H9 (cell line): ENCODE measurements at regions not wholly inside any gene's neighbourhood (a gene's known extent, or its start where the extent isn't known, plus 50 kb on each side); places are given as distances from the start of the nearest gene placed in this dataset.

ENCODE experiments used
- DNase-seq: peaks from one replicate; pipeline ENCODE4 v3.0.0-alpha.2; 2017
- H2AFZ ChIP-seq: one replicate; pipeline ENCODE4 v1.6.1; 2013; ENCODE audit warnings: mild to moderate bottlenecking, low read length, control low read depth, moderate library complexity
- H2AK5ac ChIP-seq: 2 replicates; pipeline ENCODE4 v1.6.1; 2013; ENCODE audit warnings: low read length, control low read depth, mixed read lengths; ENCODE audit not compliant: insufficient read length
- H2BK120ac ChIP-seq: one replicate; pipeline ENCODE4 v1.6.1; 2013; ENCODE audit warnings: low read depth, mild to moderate bottlenecking, low read length, control low read depth, inconsistent platforms; ENCODE audit not compliant: poor library complexity, severe bottlenecking
- H2BK12ac ChIP-seq: 2 replicates; pipeline ENCODE4 v1.6.1; 2013; ENCODE audit warnings: low read length, control low read depth, mixed read lengths, low read depth; ENCODE audit not compliant: insufficient read length
- H2BK15ac ChIP-seq: 2 replicates; pipeline ENCODE4 v1.6.1; 2013; ENCODE audit warnings: low read depth, low read length, control low read depth
- H2BK20ac ChIP-seq: one replicate; pipeline ENCODE4 v1.6.1; 2013; ENCODE audit warnings: low read depth, mild to moderate bottlenecking, low read length, control low read depth, inconsistent platforms; ENCODE audit not compliant: poor library complexity, severe bottlenecking
- H2BK5ac ChIP-seq: 2 replicates; pipeline ENCODE4 v1.6.1; 2013; ENCODE audit warnings: low read length, control low read depth, mixed read lengths; ENCODE audit not compliant: insufficient read length
- H3K14ac ChIP-seq: 2 replicates; pipeline ENCODE4 v1.6.1; 2013; ENCODE audit warnings: low read length, control low read depth; ENCODE audit not compliant: insufficient read depth
- H3K18ac ChIP-seq: 2 replicates; pipeline ENCODE4 v1.6.1; 2013; ENCODE audit warnings: low read depth, mild to moderate bottlenecking, mixed read lengths, low read length, control low read depth; ENCODE audit not compliant: insufficient read length
- H3K23ac ChIP-seq: 2 replicates; pipeline ENCODE4 v1.6.1; 2013; ENCODE audit warnings: low read length, control low read depth, mixed read lengths, low read depth; ENCODE audit not compliant: insufficient read length
- H3K23me2 ChIP-seq: 2 replicates; pipeline ENCODE4 v1.6.1; 2013; ENCODE audit warnings: low read depth, mild to moderate bottlenecking, mixed read lengths, low read length, control low read depth; ENCODE audit not compliant: insufficient read length, poor library complexity, severe bottlenecking
- H3K27ac ChIP-seq: 2 replicates; pipeline ENCODE4 v1.5.1; 2013; ENCODE audit warnings: low read length, control low read depth, mixed read lengths, low read depth; ENCODE audit not compliant: insufficient read length
- H3K27me3 ChIP-seq: 2 replicates; pipeline ENCODE4 v1.6.1; 2013; ENCODE audit warnings: low read length, control low read depth, inconsistent platforms; ENCODE audit not compliant: insufficient read depth
- H3K4ac ChIP-seq: 2 replicates; pipeline ENCODE4 v1.6.1; 2013; ENCODE audit warnings: low read depth, mild to moderate bottlenecking, control low read depth, inconsistent platforms, low read length, moderate library complexity
- H3K4me1 ChIP-seq: 2 replicates; pipeline ENCODE4 v1.6.1; 2013; ENCODE audit warnings: low read length, control low read depth, inconsistent platforms; ENCODE audit not compliant: insufficient read depth
- H3K4me2 ChIP-seq: 2 replicates; pipeline ENCODE4 v1.6.1; 2013; ENCODE audit warnings: low read length, control low read depth, mixed read lengths; ENCODE audit not compliant: insufficient read length, insufficient read depth
- H3K56ac ChIP-seq: 2 replicates; pipeline ENCODE4 v1.6.1; 2013; ENCODE audit warnings: low read depth, mild to moderate bottlenecking, mixed read lengths, low read length, control low read depth; ENCODE audit not compliant: insufficient read length
- H3K79me1 ChIP-seq: 2 replicates; pipeline ENCODE4 v1.6.1; 2013; ENCODE audit warnings: low read depth, mild to moderate bottlenecking, moderate library complexity, low read length, control low read depth, inconsistent platforms; ENCODE audit not compliant: insufficient read depth, poor library complexity, severe bottlenecking
- H3K79me2 ChIP-seq: 2 replicates; pipeline ENCODE4 v1.6.1; 2013; ENCODE audit warnings: low read length, control low read depth, inconsistent platforms; ENCODE audit not compliant: insufficient read depth
- H3K9ac ChIP-seq: 2 replicates; pipeline ENCODE4 v1.6.1; 2013; ENCODE audit warnings: low read length, control low read depth, mixed read lengths; ENCODE audit not compliant: insufficient read length; ENCODE audit errors: extremely low read depth
- H3K9me3 ChIP-seq: one replicate; pipeline ENCODE4 v1.6.1; 2013; ENCODE audit warnings: low read depth, low read length, inconsistent platforms; ENCODE audit not compliant: control insufficient read depth
- H3T11ph ChIP-seq: one replicate; pipeline ENCODE4 v1.6.1; 2013; ENCODE audit warnings: mild to moderate bottlenecking, low read length, control low read depth, inconsistent platforms
- H4K20me1 ChIP-seq: one replicate; pipeline ENCODE4 v1.6.1; 2013; ENCODE audit not compliant: control insufficient read depth, insufficient read length, insufficient read depth
- H4K5ac ChIP-seq: 2 replicates; pipeline ENCODE4 v1.6.1; 2013; ENCODE audit warnings: low read depth, mild to moderate bottlenecking, mixed read lengths, low read length, control low read depth; ENCODE audit not compliant: insufficient read length
- H4K8ac ChIP-seq: replicated peaks from 2 replicates; pipeline ENCODE4 v1.6.1; 2013; ENCODE audit warnings: low read length, control low read depth, mixed read lengths, low read depth; ENCODE audit not compliant: insufficient read length
- H4K91ac ChIP-seq: 2 replicates; pipeline ENCODE4 v1.6.1; 2013; ENCODE audit warnings: low read depth, mild to moderate bottlenecking, moderate library complexity, mixed read lengths, low read length, control low read depth; ENCODE audit not compliant: insufficient read length
- H3K27ac Mint-ChIP-seq, 3 experiments: 2 replicates in 2 of 3; 3 replicates in 1 of 3; pipeline ENCODE4 v1.8.0; 2020 to 2021; ENCODE audit warnings: mixed read lengths in 3 of 3, mild to moderate bottlenecking in 1 of 3, moderate library complexity in 1 of 3
- H3K27me3 Mint-ChIP-seq: 2 replicates; pipeline ENCODE4 v1.8.0; 2021; ENCODE audit warnings: low read depth, mild to moderate bottlenecking, moderate library complexity, mixed read lengths
- H3K36me3 Mint-ChIP-seq, 3 experiments: 2 replicates in 2 of 3; 3 replicates in 1 of 3; pipeline ENCODE4 v1.8.0; 2020 to 2021; ENCODE audit warnings: low read depth in 3 of 3, mixed read lengths in 3 of 3; ENCODE audit not compliant: insufficient read depth in 1 of 3
- H3K4me1 Mint-ChIP-seq, 2 experiments: 2 replicates each; pipeline ENCODE4 v1.8.0; 2020; ENCODE audit warnings: mixed read lengths in 2 of 2
- H3K4me3 Mint-ChIP-seq, 2 experiments: 2 replicates in 1 of 2; 3 replicates in 1 of 2; pipeline ENCODE4 v1.8.0; 2020 to 2021; ENCODE audit warnings: mild to moderate bottlenecking in 2 of 2, mixed read lengths in 2 of 2, moderate library complexity in 1 of 2
- H3K9me3 Mint-ChIP-seq, 2 experiments: 2 replicates in 1 of 2; 3 replicates in 1 of 2; pipeline ENCODE4 v1.8.0; 2020; ENCODE audit warnings: mild to moderate bottlenecking in 2 of 2, mixed read lengths in 2 of 2, moderate library complexity in 1 of 2
- WGBS: extraction: QIAGEN DNeasy Blood & Tissue Kit; methylation state at CpG from one replicate; pipeline ENCODE4 v1.1.7; 2013; ENCODE audit warnings: missing lambda C conversion rate, low lambda C conversion rate, mixed read lengths; ENCODE audit not compliant: insufficient read length; ENCODE audit errors: extremely low coverage; 5-methylcytosine and 5-hydroxymethylcytosine counted together
- TF ChIP-seq, protein P1 (sequence below): fragments of 200-600 bp; sonication (generic); conservative IDR thresholded peaks from 3 replicates; pipeline ENCODE4 v1.8.0; 2021; ENCODE audit warnings: antibody characterized with exemption, mild to moderate bottlenecking

DNA sequence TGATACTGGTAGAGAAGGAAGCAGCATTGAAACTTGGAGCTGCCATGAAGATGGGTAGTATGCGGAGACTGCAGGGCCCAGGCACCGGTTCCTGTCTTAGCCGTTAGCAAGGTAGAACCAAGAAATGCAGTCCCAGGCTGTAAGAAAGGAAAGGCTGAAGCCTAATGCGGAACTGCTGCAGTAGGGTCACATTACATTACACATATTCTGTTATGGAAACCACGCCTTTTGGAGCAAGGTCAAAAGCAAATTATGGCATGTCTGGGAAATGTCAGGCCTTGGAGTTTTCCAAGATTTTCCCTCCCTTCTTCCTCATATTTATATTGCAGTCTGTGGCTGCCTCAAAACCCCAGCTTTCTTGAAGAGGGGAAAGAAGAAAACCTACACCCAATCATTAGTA is 204.8 kb upstream of the RASGEF1B start:
- Histone ChIP-seq H2BK5ac (no peak overlapping the region), H3K9ac (no peak overlapping the region), H3K56ac (no peak overlapping the region), H3K9me3 (no peaks in the 10 kb centered on the region), H2BK120ac (no peak overlapping the region), H4K5ac (no peak overlapping the region), H3K23me2 (no peaks in the 10 kb centered on the region), H4K91ac (no peak overlapping the region), H3K23ac (no peak overlapping the region), H3T11ph (no peak overlapping the region), H2BK20ac (no peak overlapping the region), H4K20me1 (no peaks in the 10 kb centered on the region), H3K4me2 (no peak overlapping the region), H2BK12ac (no peak overlapping the region), H3K4me1 (no peaks in the 10 kb centered on the region), H3K27ac (no peak overlapping the region), H3K79me1 (no peaks in the 10 kb centered on the region), H2AK5ac (no peak overlapping the region), H2BK15ac (no peak overlapping the region), H3K4ac (no peak overlapping the region), H4K8ac (no peak overlapping the region), H3K27me3 (no peaks in the 10 kb centered on the region), H2AFZ (no peak overlapping the region), H3K79me2 (no peaks in the 10 kb centered on the region), H3K14ac (no peak overlapping the region), H3K18ac (no peak overlapping the region)
- DNase-seq: no peak
- no peaks in the 10 kb centered on the region for H3K4me1 Mint-ChIP-seq
- no peaks in the 10 kb centered on the region for H3K27me3 Mint-ChIP-seq
- WGBS: no CpG with 5 or more reads among the region's 5 CpGs
- H3K9me3 Mint-ChIP-seq: no peaks in the 10 kb centered on the region
- no peak overlapping the region for H3K4me3 Mint-ChIP-seq
- no peaks in the 10 kb centered on the region for H3K36me3 Mint-ChIP-seq
- no peak overlapping the region for H3K27ac Mint-ChIP-seq
- TF ChIP-seq, protein P1, sequence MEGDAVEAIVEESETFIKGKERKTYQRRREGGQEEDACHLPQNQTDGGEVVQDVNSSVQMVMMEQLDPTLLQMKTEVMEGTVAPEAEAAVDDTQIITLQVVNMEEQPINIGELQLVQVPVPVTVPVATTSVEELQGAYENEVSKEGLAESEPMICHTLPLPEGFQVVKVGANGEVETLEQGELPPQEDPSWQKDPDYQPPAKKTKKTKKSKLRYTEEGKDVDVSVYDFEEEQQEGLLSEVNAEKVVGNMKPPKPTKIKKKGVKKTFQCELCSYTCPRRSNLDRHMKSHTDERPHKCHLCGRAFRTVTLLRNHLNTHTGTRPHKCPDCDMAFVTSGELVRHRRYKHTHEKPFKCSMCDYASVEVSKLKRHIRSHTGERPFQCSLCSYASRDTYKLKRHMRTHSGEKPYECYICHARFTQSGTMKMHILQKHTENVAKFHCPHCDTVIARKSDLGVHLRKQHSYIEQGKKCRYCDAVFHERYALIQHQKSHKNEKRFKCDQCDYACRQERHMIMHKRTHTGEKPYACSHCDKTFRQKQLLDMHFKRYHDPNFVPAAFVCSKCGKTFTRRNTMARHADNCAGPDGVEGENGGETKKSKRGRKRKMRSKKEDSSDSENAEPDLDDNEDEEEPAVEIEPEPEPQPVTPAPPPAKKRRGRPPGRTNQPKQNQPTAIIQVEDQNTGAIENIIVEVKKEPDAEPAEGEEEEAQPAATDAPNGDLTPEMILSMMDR: no peak
